H1 (cell line): ENCODE measurements at regions not wholly inside any gene's neighbourhood (a gene's known extent, or its start where the extent isn't known, plus 50 kb on each side); places are given as distances from the start of the nearest gene placed in this dataset.

Source experiments
- CTCF ChIA-PET: fragments of 300-600 bp; sonication (Branson Sonifier 250); formaldehyde crosslinking; loops from one replicate; lab custom pipeline; 2021; ENCODE audit not compliant: partially characterized antibody; lab: Charles Lee
- POLR2A ChIA-PET: fragments of 300-600 bp; sonication (Branson Sonifier 250); formaldehyde crosslinking; loops from one replicate; lab custom pipeline; 2021; ENCODE audit warnings: inconsistent platforms; ENCODE audit not compliant: partially characterized antibody; lab: Charles Lee
- DNase-seq, 2 experiments: peaks; one replicate each; pipeline versions ENCODE4 v3.0.0 to v3.0.0-alpha.2; 2010 to 2022; ENCODE audit warnings: low spot score in 2 of 2, low read depth in 1 of 2, mixed read lengths in 1 of 2
- FAIRE-seq: peaks from 2 replicates; lab custom pipeline; 2011; peaks lifted over from hg19 to GRCh38; lab: Jason Lieb, UNC
- H2AFZ ChIP-seq: 2 replicates; pipeline ENCODE4 v1.8.1; 2012; ENCODE audit warnings: low read length, inconsistent platforms
- H2AK5ac ChIP-seq: 2 replicates; pipeline ENCODE4 v1.6.1; 2013; ENCODE audit warnings: low read depth, low read length
- H2BK120ac ChIP-seq: replicated peaks from 2 replicates; pipeline ENCODE3; 2013; ENCODE audit warnings: low read depth, low read length, inconsistent platforms
- H2BK12ac ChIP-seq: 2 replicates; pipeline ENCODE4 v1.6.1; 2013; ENCODE audit warnings: low read depth, low read length
- H2BK15ac ChIP-seq: 2 replicates; pipeline ENCODE4 v1.6.1; 2013; ENCODE audit warnings: low read length
- H2BK20ac ChIP-seq: 2 replicates; pipeline ENCODE4 v1.6.1; 2013; ENCODE audit warnings: low read length
- H2BK5ac ChIP-seq: 2 replicates; pipeline ENCODE4 v1.6.1; 2013; ENCODE audit warnings: low read depth, low read length
- H3K14ac ChIP-seq: 2 replicates; pipeline ENCODE4 v1.6.1; 2013; ENCODE audit warnings: inconsistent platforms; ENCODE audit not compliant: insufficient read length
- H3K18ac ChIP-seq: 2 replicates; pipeline ENCODE4 v1.6.1; 2013; ENCODE audit warnings: low read length; ENCODE audit errors: extremely low read depth
- H3K23ac ChIP-seq: 2 replicates; pipeline ENCODE4 v1.6.1; 2013; ENCODE audit warnings: inconsistent platforms; ENCODE audit not compliant: insufficient read length
- H3K23me2 ChIP-seq: 2 replicates; pipeline ENCODE4 v1.6.1; 2013; ENCODE audit warnings: low read depth, low read length
- H3K27ac ChIP-seq: 2 replicates; pipeline ENCODE4 v1.6.1; 2011; ENCODE audit warnings: low read depth, low read length, inconsistent platforms
- H3K27me3 ChIP-seq, 4 experiments: replicated peaks in 1 of 4; 1 replicate in 1 of 4; 2 replicates in 3 of 4; pipeline versions ENCODE4 v1.6.1 to v1.8.1; 2011 to 2013; ENCODE audit warnings: low read length in 3 of 4, mild to moderate bottlenecking in 3 of 4, inconsistent platforms in 2 of 4, mixed read lengths in 2 of 4, moderate library complexity in 1 of 4; ENCODE audit not compliant: control insufficient read depth in 3 of 4, insufficient read depth in 3 of 4; ENCODE audit errors: extremely low read depth in 1 of 4
- H3K36me3 ChIP-seq, 4 experiments: 2 replicates each; pipeline versions ENCODE4 v1.6.1 to v1.8.1; 2011 to 2013; ENCODE audit warnings: mild to moderate bottlenecking in 4 of 4, low read length in 3 of 4, moderate library complexity in 2 of 4, control low read depth in 1 of 4, inconsistent platforms in 1 of 4; ENCODE audit not compliant: insufficient read depth in 4 of 4, control insufficient read depth in 2 of 4
- H3K4ac ChIP-seq: replicated peaks from 2 replicates; pipeline ENCODE3; 2013; ENCODE audit warnings: low read length, low read depth, mixed read lengths, inconsistent platforms; ENCODE audit not compliant: insufficient read length
- H3K4me1 ChIP-seq, 4 experiments: replicated peaks in 1 of 4; 1 replicate in 1 of 4; 2 replicates in 3 of 4; pipeline versions ENCODE4 v1.6.1 to v1.8.1; 2011 to 2013; ENCODE audit warnings: low read length in 3 of 4, inconsistent platforms in 2 of 4, mixed read lengths in 1 of 4; ENCODE audit not compliant: insufficient read depth in 4 of 4, control insufficient read depth in 3 of 4
- H3K4me2 ChIP-seq, 2 experiments: 2 replicates each; pipeline versions ENCODE4 v1.6.1 to v1.8.1; 2011 to 2013; ENCODE audit warnings: low read depth in 2 of 2, low read length in 2 of 2, control low read depth in 1 of 2, inconsistent platforms in 1 of 2, mild to moderate bottlenecking in 1 of 2; ENCODE audit not compliant: insufficient read depth in 1 of 2
- H3K4me3 ChIP-seq, 4 experiments: fragments of 200-600, 300-600 bp in 1 of 4; sonication (generic), shearing (Covaris generic), sonication (Bioruptor Twin) in 1 of 4; 2 replicates each; pipeline versions ENCODE4 v1.5.1 to v1.8.1; 2011 to 2016; ENCODE audit warnings: low read length in 4 of 4, low read depth in 3 of 4, control low read depth in 2 of 4, inconsistent platforms in 2 of 4, mild to moderate bottlenecking in 2 of 4, mixed read lengths in 1 of 4, moderate library complexity in 1 of 4; ENCODE audit not compliant: insufficient read depth in 2 of 4; ENCODE audit errors: extremely low read depth in 1 of 4
- H3K56ac ChIP-seq: replicated peaks from 2 replicates; pipeline ENCODE3; 2013; ENCODE audit warnings: low read depth, mild to moderate bottlenecking, mixed read lengths, low read length, inconsistent platforms; ENCODE audit not compliant: insufficient read length
- H3K79me1 ChIP-seq: 2 replicates; pipeline ENCODE4 v1.6.1; 2013; ENCODE audit warnings: low read depth, low read length, control low read depth
- H3K79me2 ChIP-seq, 2 experiments: 2 replicates each; pipeline versions ENCODE4 v1.6.1 to v1.8.1; 2012 to 2013; ENCODE audit warnings: low read length in 2 of 2, mild to moderate bottlenecking in 2 of 2, inconsistent platforms in 1 of 2; ENCODE audit not compliant: insufficient read depth in 2 of 2, control insufficient read depth in 1 of 2
- H3K9ac ChIP-seq, 4 experiments: replicated peaks in 1 of 4; 1 replicate in 1 of 4; 2 replicates in 3 of 4; pipeline versions ENCODE4 v1.6.1 to v1.8.1; 2011 to 2013; ENCODE audit warnings: low read depth in 3 of 4, low read length in 3 of 4, control low read depth in 2 of 4, mild to moderate bottlenecking in 2 of 4, moderate library complexity in 2 of 4, inconsistent platforms in 1 of 4; ENCODE audit errors: extremely low read depth in 1 of 4
- H3K9me3 ChIP-seq, 2 experiments: 2 replicates each; pipeline versions ENCODE4 v1.6.1 to v1.8.1; 2012 to 2013; ENCODE audit warnings: mild to moderate bottlenecking in 2 of 2, moderate library complexity in 2 of 2, control low read depth in 1 of 2, inconsistent platforms in 1 of 2, low read depth in 1 of 2, low read length in 1 of 2, mixed read lengths in 1 of 2; ENCODE audit not compliant: insufficient read depth in 2 of 2
- H4K20me1 ChIP-seq, 2 experiments: replicated peaks in 1 of 2; 2 replicates each; pipeline versions ENCODE3 to v1.8.1; 2011 to 2013; ENCODE audit warnings: inconsistent platforms in 2 of 2, low read length in 2 of 2, mild to moderate bottlenecking in 1 of 2; ENCODE audit not compliant: insufficient read depth in 2 of 2, control insufficient read depth in 1 of 2
- H4K5ac ChIP-seq: 2 replicates; pipeline ENCODE4 v1.6.1; 2013; ENCODE audit warnings: low read length, low read depth, mixed read lengths, inconsistent platforms; ENCODE audit not compliant: insufficient read length
- H4K8ac ChIP-seq: 2 replicates; pipeline ENCODE4 v1.8.0; 2013; ENCODE audit warnings: mild to moderate bottlenecking, moderate library complexity, low read length, inconsistent platforms; ENCODE audit not compliant: insufficient read depth; ENCODE audit errors: extremely low read depth
- H4K91ac ChIP-seq: replicated peaks from 2 replicates; pipeline ENCODE3; 2013; ENCODE audit warnings: low read length, mixed read lengths, inconsistent platforms; ENCODE audit not compliant: insufficient read length
- SIN3A ChIP-seq, 2 experiments: IDR thresholded peaks in 1 of 2; conservative IDR thresholded peaks in 1 of 2; 2 replicates each; pipeline ENCODE4 v1.6.1; 2011 to 2012; ENCODE audit warnings: low read length in 2 of 2, improper control_type of control experiment in 1 of 2, low read depth in 1 of 2, mild to moderate bottlenecking in 1 of 2
- ZNF274 ChIP-seq: IDR thresholded peaks from 2 replicates; pipeline ENCODE4 v1.7.0; 2012; ENCODE audit warnings: low read length, borderline replicate concordance; ENCODE audit errors: extremely low read depth
- WGBS, 2 experiments: shearing (Covaris generic) in 1 of 2; methylation state at CpG; one replicate each; pipeline versions ENCODE4 v1.1.6 to v1.1.7; 2013 to 2015; ENCODE audit warnings: low lambda C conversion rate in 2 of 2, mixed read lengths in 2 of 2, inconsistent platforms in 1 of 2, low coverage in 1 of 2, missing lambda C conversion rate in 1 of 2; ENCODE audit not compliant: insufficient replicate concordance in 2 of 2, insufficient coverage in 1 of 2, insufficient read length in 1 of 2; ENCODE audit errors: extremely low coverage in 1 of 2, missing lambda C conversion rate in 1 of 2; 5-methylcytosine and 5-hydroxymethylcytosine counted together

- Histone ChIP-seq H2BK120ac (no peak overlapping the region), H3K9me3 (no peaks in the 10 kb centered on the region), H4K20me1 (no peaks in the 10 kb centered on the region), H3K9ac (no peak overlapping the region), H3K14ac (no peak overlapping the region), H3K79me1 (no peaks in the 10 kb centered on the region), H3K27me3 (no peaks in the 10 kb centered on the region), H3K79me2 (no peaks in the 10 kb centered on the region), H3K23me2 (no peaks in the 10 kb centered on the region; the same call in 1 of the 2 replicates), H3K18ac (no peak overlapping the region), H4K5ac (no peak overlapping the region), H2BK20ac (no peak overlapping the region), H3K56ac (no peak overlapping the region), H2BK12ac (no peak overlapping the region), H2AK5ac (no peak overlapping the region), H4K8ac (no peak overlapping the region), H3K4ac (no peak overlapping the region), H3K4me3 (no peak overlapping the region), H3K4me1 (no peaks in the 10 kb centered on the region; a peak in 1 of 7 replicates), H3K27ac (no peak overlapping the region), H2BK5ac (no peak overlapping the region), H3K23ac (no peak overlapping the region), H2AFZ (no peak overlapping the region), H3K36me3 (no peaks in the 10 kb centered on the region), H3K4me2 (no peak overlapping the region), H4K91ac (no peak overlapping the region), H2BK15ac (no peak overlapping the region)
- DNase-seq = no peak
- ChIA-PET POLR2A (interaction anchor here (0.6 kb wide), 1 partner anchor 305 kb away, joined by 3 read pairs; no protein-coding TSS in a partner anchor), CTCF (interaction anchor here (0.8 to 1.6 kb wide), 4 partner anchors 12 to 297 kb away, joined by 3 to 4 read pairs (median 3); no protein-coding TSS in a partner anchor)
- WGBS, 2 experiments = 82% methylated on average over 2 of the region's 2 CpGs; no CpG with 5 or more reads in 1 of the 2 experiments
- TF ChIP-seq ZNF274 (no peak), SIN3A (conservative IDR thresholded peaks at IDR 0.05 in 1 of 2, IDR thresholded peaks at IDR 0.05 in 1 of 2; ENCODE audit: low read depth in 1 of 2, low read length in 2 of 2) (0 out of 4 replicates have a peak, but pooled peaks of 1 of the 2 experiments have one; percentile 36)
- FAIRE-seq = no peak
These were observed 136.4 kb upstream of the GAP43 start for GRCh38 chr3:115486880-115487279.
